8988T (cell line): ENCODE measurements at regions not wholly inside any gene's neighbourhood (a gene's known extent, or its start where the extent isn't known, plus 50 kb on each side); places are given as distances from the start of the nearest gene placed in this dataset.

Source experiments
- DNase-seq: peaks from one replicate; pipeline ENCODE4 v3.0.0; 2011

DNA sequence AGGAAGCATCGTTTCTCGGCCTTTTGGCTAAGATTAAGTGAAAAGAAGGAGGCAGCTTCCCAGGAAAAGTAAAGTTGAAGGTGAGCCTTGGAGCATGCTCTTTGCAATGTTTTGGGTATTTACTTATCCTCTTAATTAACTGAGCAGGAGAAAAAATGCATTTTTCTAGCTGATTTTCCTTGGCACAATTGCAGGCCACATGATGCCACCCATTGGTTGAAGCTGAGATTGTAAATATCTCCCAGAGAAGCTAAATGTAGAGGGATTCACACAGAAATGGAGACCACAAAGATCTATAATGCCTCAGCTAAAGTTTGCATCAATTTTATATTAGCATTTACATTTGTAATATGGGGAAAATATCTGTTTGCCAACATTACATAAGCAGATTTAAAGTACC lies 294.1 kb downstream of the KCNS3 start:
- no peak for DNase-seq

DNA sequence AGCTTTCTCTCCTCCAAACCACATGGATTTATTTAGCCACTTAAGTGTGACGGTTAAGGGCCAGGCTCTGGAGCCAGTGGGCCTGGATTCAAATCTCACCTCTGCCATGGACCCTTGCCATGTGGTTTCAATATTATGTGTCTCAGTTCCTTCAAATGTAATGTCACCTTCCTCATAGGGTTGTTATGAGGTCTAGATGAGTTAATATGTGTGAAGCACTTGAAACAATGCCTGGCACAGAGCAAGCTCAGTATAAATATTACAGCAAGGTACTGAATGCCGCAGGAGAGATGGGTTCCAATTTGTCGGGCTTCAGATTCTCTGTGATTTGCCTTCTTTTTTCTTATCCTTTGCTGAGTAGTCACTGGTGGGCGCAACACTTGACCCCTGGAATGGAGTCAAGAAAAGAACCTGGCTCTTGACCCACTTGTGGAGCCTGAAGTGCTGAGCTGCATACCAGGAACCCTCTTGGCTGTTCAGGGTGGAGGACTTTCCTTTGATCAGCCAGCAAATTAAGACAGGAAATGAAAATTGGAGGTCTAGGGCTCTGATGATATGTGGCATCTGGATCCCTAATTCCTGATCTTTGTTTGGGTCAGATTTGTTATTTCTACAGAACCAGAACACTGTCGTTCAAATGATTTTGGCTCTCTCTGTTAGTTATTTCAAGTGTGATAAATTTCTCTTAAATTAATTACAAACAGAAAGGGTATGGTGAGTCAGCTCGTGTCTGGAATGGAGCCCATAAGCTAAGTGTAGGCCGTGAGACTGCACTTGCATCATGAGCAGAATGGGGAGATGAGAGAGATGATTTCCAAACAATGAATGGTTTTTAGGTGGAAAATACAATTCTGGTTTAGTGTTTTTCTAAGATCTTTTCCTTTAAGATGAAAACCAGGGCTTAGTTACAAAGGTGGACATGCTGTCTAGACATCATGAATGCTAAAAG lies 293.0 kb downstream of the KCNS3 start:
- no peak for DNase-seq

DNA sequence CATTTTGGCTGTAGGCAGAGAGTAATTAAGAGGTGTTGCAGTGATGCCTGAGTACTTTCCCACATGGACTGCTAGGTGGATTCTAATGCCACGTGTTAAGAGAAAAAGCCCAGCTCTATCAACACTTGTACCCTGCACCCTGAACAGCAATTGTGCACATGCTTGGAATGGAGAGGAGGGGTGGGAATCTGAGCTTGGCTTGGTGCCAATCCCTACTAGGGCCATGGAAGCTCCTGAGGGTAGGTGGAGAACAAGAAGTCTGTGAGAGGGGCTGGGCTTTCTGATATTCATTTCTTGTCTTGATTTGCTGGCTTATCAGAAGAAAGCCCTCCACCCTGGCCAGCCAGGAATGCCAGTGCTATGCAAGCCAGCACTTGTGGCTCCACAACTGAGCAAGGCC lies 292.2 kb downstream of the KCNS3 start:
- no peak for DNase-seq

DNA sequence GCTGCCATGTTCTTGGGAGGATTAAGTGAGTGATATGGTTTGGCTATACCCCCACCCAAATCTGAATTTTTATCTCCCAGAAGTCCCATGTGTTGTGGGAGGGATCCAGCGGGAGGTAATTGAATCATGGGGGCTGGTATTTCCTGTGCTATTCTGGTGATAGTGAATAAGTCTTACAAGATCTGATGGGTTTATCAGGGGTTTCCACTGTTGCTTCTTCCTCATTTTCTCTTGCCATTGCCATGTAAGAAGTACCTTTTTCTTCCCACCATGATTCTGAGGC lies 291.4 kb downstream of the KCNS3 start:
- no peak for DNase-seq

DNA sequence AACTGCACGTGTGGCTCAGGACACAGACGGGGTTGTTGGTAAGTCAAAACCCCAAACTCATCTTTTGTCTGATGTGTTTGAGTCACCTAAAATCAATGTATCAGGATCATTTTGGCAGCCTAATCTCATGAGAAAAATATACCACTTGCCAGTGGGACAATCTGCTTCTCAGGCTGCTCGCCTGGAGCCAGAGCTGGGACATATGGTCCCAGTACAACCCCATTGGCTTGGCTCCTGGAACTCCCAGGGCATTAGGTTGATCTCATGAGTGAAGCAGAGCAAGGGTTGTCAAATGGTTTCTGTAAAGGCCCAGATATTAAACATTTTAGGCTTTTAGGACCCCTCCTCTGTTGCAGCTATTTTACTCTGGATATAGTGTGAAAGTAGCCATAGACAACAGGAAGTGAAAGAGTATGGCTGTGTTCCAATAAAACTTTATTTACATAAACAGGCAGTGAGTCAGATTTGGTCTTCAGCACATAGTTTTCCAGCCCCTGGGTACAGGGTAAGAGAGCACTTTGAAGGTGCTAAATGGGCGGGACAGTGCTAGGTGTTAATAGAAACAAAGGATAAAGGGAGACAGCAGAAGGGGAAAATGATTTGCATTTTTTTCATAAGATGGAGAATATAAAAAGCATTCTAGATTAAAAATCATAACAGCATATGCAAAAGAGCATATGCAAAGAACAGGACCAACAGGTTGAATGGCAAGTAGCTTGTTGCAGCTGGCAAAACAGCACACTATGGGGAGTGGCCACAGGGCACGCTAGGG lies 290.8 kb downstream of the KCNS3 start:
- DNase-seq, result no peak

DNA sequence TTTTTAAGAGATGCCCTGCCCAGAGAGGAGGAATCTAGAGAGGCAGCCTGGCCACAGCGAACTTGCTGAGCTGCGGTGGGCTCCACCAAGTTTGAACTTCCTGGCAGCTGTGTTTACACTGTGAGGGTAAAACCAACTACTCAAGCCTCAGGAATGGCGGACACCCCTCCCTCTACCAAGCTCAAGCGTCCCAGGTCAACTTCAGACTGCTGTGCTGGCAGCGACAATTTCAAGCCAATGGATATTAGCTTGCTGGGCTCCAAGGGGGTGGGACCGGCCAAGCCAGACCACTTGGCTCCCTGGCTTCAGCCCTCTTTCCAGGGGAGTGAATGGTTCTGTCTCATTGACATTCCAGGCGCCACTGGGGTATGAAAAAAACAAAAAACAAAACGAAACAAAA lies 289.4 kb downstream of the KCNS3 start:
- DNase-seq, result no peak

DNA sequence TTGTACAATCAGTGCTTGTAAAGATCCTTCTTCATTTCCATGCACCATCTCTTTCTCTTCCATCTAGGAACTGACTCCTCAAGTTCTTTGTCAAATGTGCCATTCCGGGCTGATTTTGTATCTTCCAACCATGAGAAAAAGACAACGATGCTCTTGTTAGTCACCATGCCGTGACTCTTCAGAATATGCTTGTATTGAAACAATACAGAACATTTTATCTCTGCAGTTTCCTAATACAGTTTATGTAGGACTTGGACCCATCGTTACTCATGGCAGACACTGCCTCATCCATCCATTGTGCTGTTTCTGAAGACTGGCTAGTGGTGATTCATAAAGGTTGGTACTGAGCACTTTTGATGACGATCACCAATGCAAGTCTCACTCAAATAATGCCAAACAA lies 283.2 kb downstream of the KCNS3 start:
- DNase-seq, result no peak

DNA sequence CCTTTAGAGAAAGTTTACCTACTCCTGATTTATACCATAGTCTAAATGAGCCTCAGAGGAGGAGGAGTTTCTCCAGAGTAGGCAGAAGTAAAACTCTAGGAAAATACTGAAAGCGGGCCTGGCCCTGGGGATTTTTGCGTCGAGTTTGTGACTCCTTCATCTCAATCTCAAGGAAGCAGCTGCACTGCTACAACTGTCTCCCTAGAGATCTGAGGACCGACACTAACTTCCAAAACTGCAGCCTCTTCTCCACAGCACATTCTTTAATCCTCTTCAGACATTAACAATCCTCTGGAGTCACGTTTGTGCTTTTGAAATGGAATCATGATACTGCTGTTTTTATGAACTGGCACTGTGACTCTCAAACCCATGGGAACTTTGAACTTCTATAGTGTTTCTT lies 281.4 kb downstream of the KCNS3 start:
- no peak for DNase-seq

DNA sequence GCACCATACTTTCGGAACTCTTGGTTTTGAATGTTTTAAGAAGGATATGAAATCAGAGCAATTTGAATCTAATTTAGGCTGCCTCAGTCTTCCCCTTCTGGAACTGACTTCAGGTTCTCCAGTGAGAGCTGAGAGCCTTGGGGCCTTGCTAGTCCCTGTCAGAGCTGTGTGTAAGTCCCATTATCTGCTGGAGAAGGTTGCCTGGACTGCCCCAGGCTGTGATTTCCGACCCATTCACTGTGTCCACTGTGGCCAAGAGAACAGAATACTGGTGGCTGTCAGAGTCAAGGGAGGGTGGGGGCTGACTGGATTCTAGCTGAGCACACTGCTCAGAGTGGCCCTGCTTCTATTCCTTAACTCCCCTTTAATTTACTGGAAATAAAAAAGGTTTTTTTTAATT lies 278.0 kb downstream of the KCNS3 start:
- no peak for DNase-seq

DNA sequence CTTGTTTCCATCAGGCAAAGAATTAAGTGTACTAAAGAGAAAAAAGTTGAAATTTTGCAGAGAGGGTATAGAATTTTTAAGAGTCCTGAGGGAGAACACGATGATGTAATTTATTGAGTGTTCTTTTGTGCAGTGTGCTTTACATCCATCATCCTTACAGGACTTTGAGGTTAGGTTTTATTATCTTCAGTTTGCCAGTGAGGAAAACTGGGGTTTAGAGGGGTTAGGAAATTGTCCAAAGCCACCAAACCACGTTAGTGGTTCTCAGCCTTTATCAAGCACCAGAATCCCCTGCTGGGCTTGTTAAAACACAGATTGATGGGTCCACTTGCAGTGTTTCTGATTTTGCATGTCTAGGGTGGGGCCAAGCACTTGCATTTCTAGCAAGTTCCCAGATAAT lies 277.5 kb downstream of the KCNS3 start:
- DNase-seq, result no peak

DNA sequence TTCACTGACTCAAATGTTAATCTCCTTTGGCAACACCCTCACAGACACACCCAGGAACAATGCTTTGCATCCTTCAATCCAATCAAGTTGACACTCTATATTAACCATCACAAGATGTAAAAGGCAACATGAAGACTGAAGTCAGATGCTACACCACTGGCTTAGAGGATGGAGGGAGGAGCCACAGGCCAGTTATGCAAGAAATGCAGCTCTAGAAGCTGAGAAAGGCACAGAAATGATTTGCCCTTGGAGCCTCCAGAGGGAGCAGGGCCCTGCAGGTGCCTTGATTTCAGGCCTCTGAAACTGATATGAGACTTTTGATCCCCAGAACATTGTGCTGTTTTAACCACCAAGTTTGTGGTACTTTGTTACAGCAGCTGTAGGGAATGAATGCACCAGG lies 276.3 kb downstream of the KCNS3 start:
- no peak for DNase-seq

DNA sequence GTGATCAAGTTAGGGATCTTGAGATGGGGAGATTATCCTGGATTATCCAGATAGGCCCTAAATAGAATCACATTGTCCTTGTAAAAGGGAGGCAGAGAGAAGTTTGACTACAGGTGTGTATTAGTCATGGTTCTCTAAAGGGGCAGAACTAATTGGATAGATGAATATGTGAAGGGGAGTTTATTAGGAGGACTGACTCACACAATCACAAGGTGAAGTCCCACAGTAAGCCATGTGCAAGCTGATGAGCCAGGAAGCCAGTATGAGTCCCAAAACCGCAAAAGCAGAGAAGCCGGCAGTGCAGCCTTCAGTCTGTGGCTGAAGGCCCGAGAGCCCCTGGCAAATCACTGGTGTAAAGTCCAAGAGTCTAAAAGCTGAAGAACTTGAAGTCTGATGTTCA lies 275.8 kb downstream of the KCNS3 start:
- DNase-seq, result no peak

DNA sequence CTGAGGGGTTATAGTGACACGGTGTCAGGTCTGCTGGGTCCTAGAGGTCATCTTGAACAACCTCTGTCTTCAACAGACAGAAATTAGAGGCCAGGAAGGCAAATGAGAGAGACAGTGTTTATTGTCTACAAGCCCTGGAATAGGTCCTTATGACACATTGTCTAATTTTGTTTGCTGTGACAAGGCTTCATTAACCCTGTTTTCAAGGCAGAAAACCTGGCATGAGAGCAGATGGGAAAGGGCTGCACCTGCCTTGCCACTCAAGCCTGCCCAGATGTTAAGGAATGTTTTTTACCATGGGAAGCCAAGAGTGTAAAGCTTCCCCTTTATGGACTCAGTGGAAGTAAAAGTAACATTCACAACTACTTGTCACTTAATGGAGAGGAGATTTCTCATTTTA lies 275.3 kb downstream of the KCNS3 start:
- DNase-seq, result no peak

DNA sequence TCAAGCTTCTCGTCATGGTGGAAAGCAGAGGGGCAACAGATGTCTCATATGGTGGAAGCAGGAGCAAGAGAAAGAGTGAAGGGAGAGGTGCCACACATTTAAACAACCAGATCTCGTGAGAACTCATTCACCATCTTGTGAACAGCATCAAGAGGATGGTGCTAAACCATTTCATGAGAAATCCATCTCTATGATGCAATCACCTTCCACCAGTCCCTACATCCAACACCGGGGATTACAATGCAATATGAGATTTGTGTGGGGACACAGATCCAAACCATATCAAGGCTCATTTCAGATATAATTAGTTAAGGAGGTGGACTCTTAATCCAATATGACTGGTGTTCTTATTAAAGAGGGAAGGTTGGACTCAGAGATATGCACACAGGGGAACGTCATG lies 272.8 kb downstream of the KCNS3 start:
- no peak for DNase-seq

DNA sequence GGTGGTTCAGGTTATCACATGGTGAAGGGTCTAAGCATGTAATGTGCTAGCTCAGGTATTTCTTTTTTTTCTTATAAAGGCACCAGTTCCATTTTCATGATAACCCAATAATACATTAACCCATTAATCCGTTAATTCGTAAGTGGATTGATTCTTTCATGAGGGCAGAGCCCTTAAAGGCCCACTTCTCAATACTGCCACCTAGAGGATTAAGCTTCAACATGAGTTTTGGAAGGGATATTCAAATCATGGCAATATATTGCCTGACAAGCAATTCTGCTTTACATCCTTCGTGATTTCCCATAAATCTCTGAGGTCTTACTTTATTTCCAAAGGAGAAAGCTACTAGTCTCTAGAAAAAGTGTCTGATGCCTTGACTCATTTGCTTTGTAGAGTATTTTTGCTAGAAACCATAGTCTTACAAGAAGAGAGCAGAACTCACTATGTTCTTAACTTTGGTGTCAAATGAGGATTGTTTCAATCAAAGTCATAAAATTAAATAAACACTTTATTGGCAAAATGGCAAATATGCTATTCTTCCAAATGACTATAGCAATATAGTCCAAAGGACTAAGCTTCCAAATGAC lies 271.3 kb downstream of the KCNS3 start:
- no peak for DNase-seq

DNA sequence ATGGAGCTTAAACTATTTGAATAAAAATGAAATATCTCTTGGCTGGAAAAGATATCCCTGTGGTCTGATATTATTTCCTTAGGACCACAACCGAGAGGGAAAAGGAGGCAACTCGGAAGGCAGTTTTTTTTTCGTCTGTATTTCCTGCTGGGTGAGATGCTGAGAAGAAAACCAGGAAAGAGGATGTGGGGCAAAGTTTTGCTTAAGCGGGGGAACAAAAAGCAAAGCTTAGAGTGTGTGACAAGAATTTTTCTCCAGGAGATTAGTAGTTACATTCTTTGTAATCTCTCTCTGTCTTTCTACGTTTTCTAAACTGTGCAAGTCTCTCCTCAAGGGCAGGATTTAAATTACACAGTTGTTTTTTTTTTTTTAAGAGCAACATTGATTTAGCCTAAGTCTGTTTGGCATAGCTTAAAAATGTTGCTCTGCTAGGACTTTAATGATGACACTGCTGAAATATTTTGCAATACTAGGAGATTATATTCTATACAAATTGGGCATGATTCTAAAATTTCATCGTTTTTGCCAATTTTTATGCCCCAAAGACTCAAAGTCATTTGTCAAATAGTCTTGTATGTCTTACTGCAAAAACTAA lies 258.5 kb downstream of the KCNS3 start:
- DNase-seq, result no peak

DNA sequence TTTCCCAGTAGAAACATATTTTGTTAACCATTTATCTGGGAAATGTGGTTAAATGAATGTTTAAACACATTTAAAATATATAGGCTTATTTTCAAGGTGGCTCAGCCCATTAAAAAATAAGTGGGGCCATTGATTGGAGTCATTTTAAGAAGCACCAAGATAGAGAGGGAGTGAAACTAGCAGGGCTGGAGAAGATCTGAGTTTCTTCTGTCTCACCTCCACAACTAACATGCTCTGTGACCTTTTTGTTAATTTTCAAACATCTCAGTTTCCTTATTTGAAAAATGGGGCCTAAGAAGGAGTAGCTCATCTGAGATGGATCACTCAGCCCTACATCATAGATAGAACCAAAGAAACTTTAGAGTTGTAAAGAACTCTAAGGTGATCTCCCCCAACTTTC lies 254.8 kb downstream of the KCNS3 start:
- DNase-seq, result no peak

DNA sequence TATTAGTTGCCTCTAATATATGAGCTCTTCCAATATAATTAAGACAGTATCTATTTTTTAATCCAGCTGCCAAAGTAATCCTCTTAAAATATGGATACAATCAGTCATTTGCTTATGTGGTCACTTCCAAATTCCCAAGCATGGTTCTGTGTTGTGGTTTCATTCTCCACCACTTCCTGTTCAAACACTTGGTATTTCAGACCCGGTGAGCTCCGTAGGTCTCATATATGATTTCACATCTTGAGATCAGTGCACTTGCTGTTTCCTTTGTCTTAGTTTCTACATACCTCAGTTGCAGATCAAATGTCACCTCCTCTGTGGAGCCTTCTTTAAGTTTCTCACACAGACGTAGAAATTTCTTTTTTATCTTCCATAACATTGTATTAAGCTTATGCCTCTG lies 254.2 kb downstream of the KCNS3 start:
- DNase-seq, result no peak

DNA sequence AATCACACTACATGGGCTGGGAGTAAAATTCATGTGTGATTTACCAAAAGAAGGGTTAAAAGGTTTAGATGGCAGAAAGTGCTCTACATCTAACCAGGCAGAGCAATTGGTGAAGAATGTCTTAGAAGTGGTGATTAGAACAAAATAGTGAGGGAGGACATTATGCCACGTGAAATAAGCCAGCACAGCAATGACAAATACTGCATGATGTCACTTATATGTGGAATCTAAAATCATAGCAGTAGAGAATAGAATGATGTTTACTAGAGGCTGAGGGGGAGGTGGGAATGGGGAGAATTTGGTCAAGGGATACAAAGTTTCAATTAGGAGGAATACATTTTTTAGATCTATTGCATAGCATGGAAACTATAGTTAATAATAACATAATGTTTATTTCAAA lies 253.3 kb downstream of the KCNS3 start:
- DNase-seq, result no peak

DNA sequence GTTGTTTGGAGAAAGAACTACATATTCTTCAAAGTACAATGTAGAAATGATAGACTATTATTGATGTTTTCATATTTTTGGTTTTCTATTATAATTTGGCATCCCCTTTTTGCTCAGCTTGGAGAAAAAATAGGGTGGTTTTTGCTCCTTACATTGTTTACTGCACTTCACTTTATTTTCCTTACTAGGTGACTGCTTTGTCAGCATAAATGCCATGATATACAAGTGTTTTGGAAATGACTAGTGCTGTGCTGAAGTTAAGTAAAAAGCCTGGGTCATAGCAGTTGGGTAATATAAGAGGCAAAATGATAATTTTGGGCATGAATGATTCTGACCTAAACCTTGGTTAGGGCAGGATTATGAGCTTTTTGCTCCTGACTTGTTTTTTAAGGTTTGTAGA lies 250.9 kb downstream of the KCNS3 start:
- no peak for DNase-seq

DNA sequence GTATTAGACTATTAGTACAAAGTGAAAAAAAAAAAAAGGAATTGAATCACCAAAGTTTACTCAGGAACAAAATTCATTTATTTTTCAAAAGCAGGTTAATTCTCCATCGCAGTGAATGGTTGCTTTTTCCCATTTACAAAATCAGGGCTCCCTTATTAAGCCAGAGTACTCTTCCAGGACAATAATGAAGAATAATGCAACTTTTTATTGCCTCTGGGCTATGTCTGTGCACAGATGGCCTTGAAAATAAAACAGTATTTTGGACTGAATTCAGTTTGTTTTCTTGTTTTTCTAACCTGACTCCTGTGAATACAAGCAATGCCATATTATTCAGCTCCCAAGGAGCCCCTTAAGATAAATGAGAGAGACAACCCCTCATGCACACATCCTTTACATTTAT lies 246.8 kb downstream of the KCNS3 start:
- DNase-seq, result no peak

DNA sequence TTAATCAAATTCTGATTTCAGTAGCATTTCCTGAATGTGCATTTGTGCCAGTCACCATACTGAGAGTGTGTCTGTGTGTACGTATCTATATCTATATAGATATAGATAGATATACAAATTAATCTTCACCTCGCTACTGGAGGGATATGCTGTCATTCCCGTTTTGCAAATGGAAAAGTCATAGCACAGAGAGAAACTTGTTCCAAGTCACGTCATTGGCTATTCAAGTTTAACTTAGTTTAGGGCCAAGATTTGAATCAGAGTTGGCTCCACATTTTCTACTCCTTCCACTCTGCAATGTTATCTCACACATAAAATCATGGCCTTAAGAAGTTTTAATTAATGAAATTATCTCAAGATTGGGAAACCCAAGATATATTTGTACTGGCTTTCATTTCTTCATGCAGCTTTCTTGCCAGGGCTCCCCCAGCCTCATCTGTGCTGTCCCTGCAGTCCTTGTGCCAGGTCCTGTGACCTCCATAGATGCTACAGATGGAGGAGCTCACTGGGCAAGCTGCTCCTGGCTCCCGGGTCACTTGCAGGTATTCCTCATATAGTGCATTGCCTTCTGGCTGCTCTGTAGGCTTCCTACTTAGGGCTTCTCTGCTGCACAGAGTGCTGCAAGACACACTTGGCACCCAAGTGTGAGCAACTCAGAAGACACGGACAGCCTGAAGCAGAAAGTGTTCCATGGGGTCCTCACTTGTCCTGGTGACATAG lies 245.8 kb downstream of the KCNS3 start:
- no peak for DNase-seq

DNA sequence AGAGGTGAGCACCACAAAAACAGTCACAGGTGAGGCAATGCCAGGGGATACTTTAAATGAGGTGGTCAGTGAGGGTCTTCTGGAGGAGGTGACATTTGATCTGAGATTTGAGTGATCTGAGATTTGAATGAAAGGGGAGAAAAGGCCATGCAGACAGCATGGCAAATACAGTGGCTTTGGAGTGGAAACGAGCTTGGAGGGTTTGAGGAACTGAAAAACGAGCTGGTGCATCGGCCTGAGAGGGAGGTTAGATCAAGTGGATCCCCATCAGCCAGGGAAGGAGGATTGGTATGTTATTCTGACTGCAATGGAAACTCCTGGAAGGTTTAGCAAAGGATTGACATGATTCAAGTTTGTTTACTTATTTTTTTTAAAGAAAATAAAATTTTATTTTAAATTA lies 245.1 kb downstream of the KCNS3 start:
- no peak for DNase-seq
